GM12891 (cell line): ENCODE measurements at regions not wholly inside any gene's neighbourhood (a gene's known extent, or its start where the extent isn't known, plus 50 kb on each side); places are given as distances from the start of the nearest gene placed in this dataset.

Experiments used
- PAX5 ChIP-seq: IDR thresholded peaks from 2 replicates; pipeline ENCODE4 v1.6.1; 2011; ENCODE audit warnings: low read length, moderate library complexity, mild to moderate bottlenecking; ENCODE audit not compliant: insufficient read depth, severe bottlenecking
- POLR2A ChIP-seq: IDR thresholded peaks from 2 replicates; pipeline ENCODE4 v1.6.1; 2011; ENCODE audit warnings: low read depth, low read length, control low read depth
- POLR2AphosphoS5 ChIP-seq: IDR thresholded peaks from 2 replicates; pipeline ENCODE4 v1.6.1; 2011; ENCODE audit warnings: low read depth, low read length, control low read depth
- POU2F2 ChIP-seq: IDR thresholded peaks from 2 replicates; pipeline ENCODE4 v1.6.1; 2011; ENCODE audit warnings: low read depth, mild to moderate bottlenecking, control low read depth, low read length, moderate library complexity
- SPI1 ChIP-seq: IDR thresholded peaks from 2 replicates; pipeline ENCODE4 v1.6.1; 2011; ENCODE audit warnings: low read depth, low read length, control low read depth
- TAF1 ChIP-seq: IDR thresholded peaks from 2 replicates; pipeline ENCODE4 v1.6.1; 2011; ENCODE audit warnings: low read depth, low read length, control low read depth

- no peak for TF ChIP-seq TAF1
- TF ChIP-seq POLR2A = no peak
- no peak for TF ChIP-seq POLR2AphosphoS5
- no peak for TF ChIP-seq SPI1
- TF ChIP-seq POU2F2 = no peak
- no peak for TF ChIP-seq PAX5
These were observed 1088.1 kb upstream of the PIK3C3 start for GRCh38 chr18:40866968-40867367.
